HFF-Myc (cell line): ENCODE measurements at regions not wholly inside any gene's neighbourhood (a gene's known extent, or its start where the extent isn't known, plus 50 kb on each side); places are given as distances from the start of the nearest gene placed in this dataset.

Experiments used
- DNase-seq: peaks from one replicate; pipeline ENCODE4 v3.0.0-alpha.2; 2011; ENCODE audit warnings: low read depth; ENCODE audit errors: extremely low read depth
- H3K4me3 ChIP-seq: replicated peaks from 2 replicates; pipeline ENCODE4 v1.5.1; 2011; ENCODE audit warnings: low read depth, mild to moderate bottlenecking, control low read depth, low read length
- CTCF ChIP-seq: IDR thresholded peaks from 2 replicates; pipeline ENCODE4 v1.5.1; 2012; ENCODE audit warnings: mild to moderate bottlenecking, low read depth, low read length, control low read depth; ENCODE audit errors: missing control alignments

GRCh38 chr1:64327119-64327518 lies 123.7 kb downstream of the UBE2U start:
- no peak overlapping the region for H3K4me3 ChIP-seq
- no peak for TF ChIP-seq CTCF
- no peak for DNase-seq

DNA sequence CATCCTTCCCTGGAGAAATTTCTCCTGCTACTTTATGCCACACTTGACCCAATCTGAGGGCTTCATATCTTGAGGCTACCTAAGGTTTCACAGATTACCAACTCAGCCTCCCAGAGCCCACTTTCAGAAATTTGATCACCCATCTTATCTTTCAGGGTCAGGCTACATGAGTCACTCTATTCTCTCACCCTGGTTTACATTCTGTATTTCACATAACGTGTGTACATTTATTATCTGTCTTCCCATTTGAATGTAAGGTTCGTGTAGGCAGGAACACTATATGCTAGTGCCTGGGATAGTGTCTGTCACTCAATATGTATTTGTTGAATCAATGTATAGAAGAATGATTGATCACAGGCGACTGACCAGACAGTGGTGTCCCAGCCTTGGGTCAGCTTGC lies 124.8 kb downstream of the UBE2U start:
- TF ChIP-seq CTCF: no peak
- H3K4me3 ChIP-seq: no peak overlapping the region
- no peak for DNase-seq

DNA sequence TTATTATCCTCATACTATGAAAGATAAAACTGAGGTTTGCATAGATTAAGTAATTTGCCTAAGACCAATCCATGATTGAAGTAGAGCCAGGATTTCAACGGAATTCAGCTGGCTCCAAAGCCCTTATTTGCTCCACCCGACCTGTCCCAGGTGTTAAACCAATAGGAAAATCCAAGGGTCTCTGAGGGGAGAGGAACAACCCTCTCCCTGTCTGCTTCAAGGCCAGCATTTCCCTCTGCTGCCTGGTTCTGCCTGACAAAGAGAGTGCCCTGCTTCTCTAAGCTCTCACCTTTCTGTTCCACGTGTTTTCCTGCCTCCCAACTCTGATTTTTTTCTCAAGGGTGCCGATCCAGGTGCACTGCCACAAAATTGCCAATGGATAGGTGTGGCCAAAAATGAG lies 127.4 kb downstream of the UBE2U start:
- no peak for DNase-seq
- TF ChIP-seq CTCF: no peak
- H3K4me3 ChIP-seq: no peak overlapping the region

DNA sequence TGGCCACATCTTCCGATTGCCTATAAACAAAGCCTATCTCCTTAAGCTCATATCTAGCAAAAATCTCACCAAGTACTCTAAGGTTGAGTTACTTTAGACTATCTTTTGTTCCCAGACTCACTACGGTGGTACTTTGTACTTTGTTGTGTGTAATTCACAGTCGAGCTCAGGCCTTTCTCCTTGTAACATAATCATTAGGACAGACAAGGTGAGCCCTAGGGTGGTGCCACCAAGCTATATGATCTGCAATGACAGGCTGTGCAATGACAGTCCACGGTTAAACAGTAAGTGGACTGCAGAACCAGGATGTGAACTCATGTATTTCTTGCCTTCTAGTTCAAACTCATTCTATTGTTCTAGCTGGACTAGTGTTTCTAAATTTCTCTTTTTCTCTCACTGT lies 132.2 kb downstream of the UBE2U start:
- no peak overlapping the region for H3K4me3 ChIP-seq
- no peak for DNase-seq
- no peak for TF ChIP-seq CTCF

DNA sequence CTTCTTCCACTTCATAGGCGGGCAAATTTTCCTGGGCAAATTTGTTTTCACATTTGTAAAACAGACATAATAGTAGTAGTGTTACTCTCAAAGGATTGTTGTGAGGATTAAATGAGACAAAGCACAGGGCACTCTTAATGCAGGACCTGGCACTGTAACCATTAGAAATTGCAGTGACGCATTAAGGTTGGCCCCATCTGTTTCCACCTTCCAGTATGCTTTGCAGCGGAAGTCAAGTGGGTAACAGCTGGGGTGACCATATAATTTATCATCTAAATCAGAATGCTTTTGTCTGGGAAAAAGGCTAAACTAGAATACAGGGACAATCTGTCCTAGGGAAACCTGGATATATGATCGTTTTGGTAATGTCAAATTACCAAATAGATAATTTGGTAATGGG lies 132.5 kb upstream of the CACHD1 start:
- H3K4me3 ChIP-seq: no peak overlapping the region
- DNase-seq: no peak
- no peak for TF ChIP-seq CTCF

DNA sequence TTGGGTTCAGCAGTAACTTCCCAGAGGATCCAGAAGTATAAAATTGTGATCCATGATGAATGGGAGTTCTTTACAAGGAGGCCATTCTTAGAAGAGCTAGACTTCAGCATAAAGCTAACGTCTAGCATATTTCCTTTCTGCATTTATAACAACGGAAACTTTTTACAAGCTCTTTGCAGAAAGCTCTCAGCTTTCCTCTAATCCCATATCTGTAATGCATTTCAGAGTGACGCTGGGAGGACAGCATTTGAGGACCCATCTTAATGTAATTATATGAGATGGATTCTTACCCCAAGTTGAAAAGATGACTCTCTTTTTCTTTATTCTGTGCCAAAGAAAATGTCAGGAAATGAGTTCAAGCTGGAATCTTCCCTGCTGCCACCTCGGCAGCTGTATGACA lies 132.0 kb upstream of the CACHD1 start:
- H3K4me3 ChIP-seq: no peak overlapping the region
- no peak for TF ChIP-seq CTCF
- no peak for DNase-seq

GRCh38 chr1:64340361-64340760 lies 129.6 kb upstream of the CACHD1 start:
- no peak for TF ChIP-seq CTCF
- no peak for DNase-seq
- no peak overlapping the region for H3K4me3 ChIP-seq
